Hepatocyte (in vitro differentiated cells): ENCODE measurements at regions not wholly inside any gene's neighbourhood (a gene's known extent, or its start where the extent isn't known, plus 50 kb on each side); places are given as distances from the start of the nearest gene placed in this dataset.

Experiments used
- DNase-seq: peaks from one replicate; pipeline ENCODE4 v3.0.0-alpha.2; 2016; ENCODE audit warnings: low spot score
- H2AFZ ChIP-seq: fragments of 200-600 bp; sonication (generic); 2 replicates; pipeline ENCODE4 v1.6.0; 2016; ENCODE audit warnings: antibody characterized with exemption, mild to moderate bottlenecking
- H3K27ac ChIP-seq: fragments of 200-600 bp; sonication (generic); 2 replicates; pipeline ENCODE4 v1.5.1; 2016; ENCODE audit warnings: mild to moderate bottlenecking
- H3K27me3 ChIP-seq: fragments of 200-600 bp; sonication (generic); 2 replicates; pipeline ENCODE4 v1.6.1; 2016
- H3K36me3 ChIP-seq: fragments of 200-600 bp; sonication (generic); replicated peaks from 2 replicates; pipeline ENCODE4 v1.5.1; 2016; ENCODE audit warnings: low read depth; ENCODE audit not compliant: insufficient read depth
- H3K4me1 ChIP-seq: fragments of 200-600 bp; sonication (generic); 2 replicates; pipeline ENCODE4 v1.5.1; 2016; ENCODE audit warnings: mild to moderate bottlenecking, moderate library complexity; ENCODE audit not compliant: insufficient read depth
- H3K4me2 ChIP-seq: fragments of 200-600 bp; sonication (generic); 2 replicates; pipeline ENCODE4 v1.6.0; 2016
- H3K4me3 ChIP-seq: fragments of 200-600 bp; sonication (generic); 2 replicates; pipeline ENCODE4 v1.5.1; 2016; ENCODE audit warnings: mild to moderate bottlenecking
- H3K79me2 ChIP-seq: fragments of 200-600 bp; sonication (generic); 2 replicates; pipeline ENCODE4 v1.6.0; 2017; ENCODE audit warnings: mild to moderate bottlenecking
- H3K9me2 ChIP-seq: fragments of 200-600 bp; sonication (generic); replicated peaks from 2 replicates; pipeline ENCODE4 v1.6.0; 2017; ENCODE audit warnings: mild to moderate bottlenecking; ENCODE audit not compliant: insufficient read depth
- H3K9me3 ChIP-seq: fragments of 200-600 bp; sonication (generic); 2 replicates; pipeline ENCODE4 v1.5.1; 2016; ENCODE audit warnings: low read depth, mild to moderate bottlenecking
- H4K20me1 ChIP-seq: fragments of 200-600 bp; sonication (generic); 2 replicates; pipeline ENCODE4 v1.6.0; 2016; ENCODE audit warnings: mild to moderate bottlenecking; ENCODE audit not compliant: insufficient read depth, poor library complexity, severe bottlenecking
- EZH2 ChIP-seq: fragments of 200-600 bp; sonication (generic); IDR thresholded peaks from 2 replicates; pipeline ENCODE4 v1.6.1; 2016; ENCODE audit warnings: antibody characterized with exemption, mild to moderate bottlenecking, borderline replicate concordance
- EZH2phosphoT487 ChIP-seq: fragments of 200-600 bp; sonication (generic); IDR thresholded peaks from one replicate; pipeline ENCODE4 v1.6.1; 2018; ENCODE audit warnings: antibody characterized with exemption, mild to moderate bottlenecking, low read depth, moderate library complexity; ENCODE audit not compliant: unreplicated experiment, severe bottlenecking
- WGBS: methylation state at CpG from one replicate; pipeline ENCODE4 v1.1.6; 2016; ENCODE audit warnings: low lambda C conversion rate; ENCODE audit errors: missing lambda C conversion rate; 5-methylcytosine and 5-hydroxymethylcytosine counted together
- TF ChIP-seq, protein P1 (sequence below): fragments of 200-600 bp; sonication (generic); IDR thresholded peaks from 2 replicates; pipeline ENCODE4 v1.5.1; 2016; ENCODE audit warnings: antibody characterized with exemption, mild to moderate bottlenecking; ENCODE audit not compliant: poor library complexity

DNA sequence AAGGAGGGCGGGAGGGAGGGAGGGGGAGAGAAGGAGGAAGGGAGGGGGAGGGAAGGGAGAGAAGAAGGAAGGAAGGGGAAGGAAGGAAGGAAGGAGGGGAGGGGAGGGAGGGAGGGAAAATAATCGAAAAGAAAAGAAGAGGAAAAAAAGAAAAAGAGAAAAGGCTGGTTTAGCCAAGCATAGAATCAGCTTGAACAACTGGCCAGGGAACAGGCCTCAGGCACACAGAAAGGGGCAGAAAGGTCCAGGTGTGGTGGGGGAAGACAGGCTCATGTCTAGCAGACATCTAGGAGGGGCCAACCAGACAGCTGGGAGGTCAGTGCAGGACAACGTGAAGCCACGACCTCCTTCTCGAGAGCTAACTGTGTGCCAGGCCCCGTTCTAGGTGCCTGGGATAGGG, 141.8 kb downstream of the HSD17B3 start:
- H3K79me2 ChIP-seq: no peaks in the 10 kb centered on the region
- TF ChIP-seq EZH2phosphoT487 (no peak), EZH2 (no peak)
- TF ChIP-seq, protein P1, sequence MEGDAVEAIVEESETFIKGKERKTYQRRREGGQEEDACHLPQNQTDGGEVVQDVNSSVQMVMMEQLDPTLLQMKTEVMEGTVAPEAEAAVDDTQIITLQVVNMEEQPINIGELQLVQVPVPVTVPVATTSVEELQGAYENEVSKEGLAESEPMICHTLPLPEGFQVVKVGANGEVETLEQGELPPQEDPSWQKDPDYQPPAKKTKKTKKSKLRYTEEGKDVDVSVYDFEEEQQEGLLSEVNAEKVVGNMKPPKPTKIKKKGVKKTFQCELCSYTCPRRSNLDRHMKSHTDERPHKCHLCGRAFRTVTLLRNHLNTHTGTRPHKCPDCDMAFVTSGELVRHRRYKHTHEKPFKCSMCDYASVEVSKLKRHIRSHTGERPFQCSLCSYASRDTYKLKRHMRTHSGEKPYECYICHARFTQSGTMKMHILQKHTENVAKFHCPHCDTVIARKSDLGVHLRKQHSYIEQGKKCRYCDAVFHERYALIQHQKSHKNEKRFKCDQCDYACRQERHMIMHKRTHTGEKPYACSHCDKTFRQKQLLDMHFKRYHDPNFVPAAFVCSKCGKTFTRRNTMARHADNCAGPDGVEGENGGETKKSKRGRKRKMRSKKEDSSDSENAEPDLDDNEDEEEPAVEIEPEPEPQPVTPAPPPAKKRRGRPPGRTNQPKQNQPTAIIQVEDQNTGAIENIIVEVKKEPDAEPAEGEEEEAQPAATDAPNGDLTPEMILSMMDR: no peak
- H3K4me2 ChIP-seq: no peak overlapping the region

DNA sequence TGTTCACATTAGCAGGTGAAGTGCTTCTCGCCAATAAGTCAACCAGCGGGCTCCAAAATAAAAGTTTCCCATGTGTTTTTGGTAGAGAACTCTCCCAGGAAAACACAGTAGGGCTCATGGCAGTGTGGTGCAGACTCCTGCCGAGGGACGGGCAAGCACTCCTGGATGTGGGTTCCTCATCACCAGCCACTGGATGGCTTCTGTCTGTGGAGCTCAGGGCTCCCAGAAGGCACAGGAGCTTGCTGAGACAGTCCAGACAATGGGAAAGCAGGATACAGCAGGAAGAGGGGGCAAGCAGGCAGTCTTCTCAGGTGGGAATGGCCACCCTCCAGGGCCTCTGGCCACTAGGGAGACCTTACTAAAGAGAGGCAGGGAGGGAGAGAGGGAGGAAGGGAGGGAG, 142.4 kb downstream of the HSD17B3 start:
- DNase-seq: no peak
- no peaks in the 10 kb centered on the region for H3K36me3 ChIP-seq
- 97% methylated on average over 4 of the region's 4 CpGs for WGBS
- H4K20me1 ChIP-seq: no peaks in the 10 kb centered on the region
- no peak overlapping the region for H2AFZ ChIP-seq
- H3K9me3 ChIP-seq: no peaks in the 10 kb centered on the region
- H3K4me2 ChIP-seq: no peak overlapping the region
- peaks cover 13% of the 10 kb centered on the region for H3K4me1 ChIP-seq
- no peaks in the 10 kb centered on the region for H3K27me3 ChIP-seq
- no peak overlapping the region for H3K27ac ChIP-seq
- H3K79me2 ChIP-seq: no peaks in the 10 kb centered on the region
- H3K9me2 ChIP-seq: no peaks in the 10 kb centered on the region
- TF ChIP-seq EZH2: no peak
- TF ChIP-seq, protein P1: no peak
- TF ChIP-seq EZH2phosphoT487: no peak
- no peak overlapping the region for H3K4me3 ChIP-seq

More for the DNA sequence above, 141.8 kb downstream of the HSD17B3 start:
- no peak overlapping the region for H3K4me3 ChIP-seq
- H3K9me2 ChIP-seq: no peaks in the 10 kb centered on the region
- H2AFZ ChIP-seq: no peak overlapping the region
- no peaks in the 10 kb centered on the region for H3K27me3 ChIP-seq
- no peaks in the 10 kb centered on the region for H4K20me1 ChIP-seq
- WGBS: 89% methylated on average over 4 of the region's 6 CpGs
- no peak for DNase-seq
- H3K9me3 ChIP-seq: no peaks in the 10 kb centered on the region
- H3K36me3 ChIP-seq: no peaks in the 10 kb centered on the region
- H3K4me1 ChIP-seq: peaks cover 13% of the 10 kb centered on the region
- no peak overlapping the region for H3K27ac ChIP-seq

DNA sequence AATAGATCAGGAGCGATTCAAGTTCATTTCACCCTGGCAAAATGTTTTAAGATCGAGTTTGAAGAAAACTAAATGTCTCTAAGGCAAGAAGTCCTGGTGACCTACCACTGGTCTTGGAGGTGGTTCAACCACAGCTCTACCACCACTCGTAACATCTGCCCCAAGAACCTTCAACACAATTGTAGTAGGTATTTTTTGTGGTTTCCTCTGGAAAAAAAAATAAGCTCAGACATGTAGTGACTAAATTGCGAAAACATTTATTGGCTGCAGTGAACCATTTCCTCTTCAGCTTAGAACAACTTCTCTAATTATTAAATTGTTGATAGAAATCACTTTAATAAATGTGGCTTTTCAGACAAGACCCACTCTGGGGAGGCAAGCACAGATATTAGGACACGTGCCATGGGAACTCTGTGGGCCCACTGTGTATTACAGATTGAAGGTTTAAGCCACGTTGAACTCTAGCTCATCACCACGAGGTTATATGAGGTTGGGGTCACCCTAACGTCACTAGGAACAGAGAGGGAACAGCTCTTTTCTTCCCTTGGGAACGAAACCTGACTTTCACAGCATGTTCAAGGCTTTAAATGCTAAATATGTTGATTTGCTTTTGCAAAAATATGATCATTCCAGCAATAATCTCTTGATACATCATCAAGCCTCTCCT, 142.9 kb downstream of the HSD17B3 start:
- H3K4me3 ChIP-seq: no peak overlapping the region
- no peak for DNase-seq
- no peaks in the 10 kb centered on the region for H3K27me3 ChIP-seq
- H3K4me1 ChIP-seq: peaks cover 13% of the 10 kb centered on the region
- H3K79me2 ChIP-seq: no peaks in the 10 kb centered on the region
- H4K20me1 ChIP-seq: no peaks in the 10 kb centered on the region
- 82% methylated on average over 9 of the region's 9 CpGs for WGBS
- H2AFZ ChIP-seq: no peak overlapping the region
- TF ChIP-seq, protein P1: no peak
- no peak for TF ChIP-seq EZH2
- TF ChIP-seq EZH2phosphoT487: no peak
- no peak overlapping the region for H3K27ac ChIP-seq
- no peaks in the 10 kb centered on the region for H3K36me3 ChIP-seq
- no peaks in the 10 kb centered on the region for H3K9me3 ChIP-seq
- no peak overlapping the region for H3K4me2 ChIP-seq
- no peaks in the 10 kb centered on the region for H3K9me2 ChIP-seq
